Heart left ventricle (tissue), 16 donors: ENCODE measurements at regions not wholly inside any gene's neighbourhood (a gene's known extent, or its start where the extent isn't known, plus 50 kb on each side); places are given as distances from the start of the nearest gene placed in this dataset.

Experiments used
- ATAC-seq, 4 donors: fragments of 200-7000 bp; cut with Tn5 transposase; one replicate each; pipeline ENCODE4 v1.9.1; 2020 to 2022; ENCODE audit warnings: moderate library complexity in 4 of 4, mild to moderate bottlenecking in 3 of 4, moderate number of reproducible peaks in 1 of 4
- DNase-seq, 5 donors: peaks; one replicate each; pipeline ENCODE4 v3.0.0-alpha.2; 2020
- H3K27ac ChIP-seq, 12 donors: fragments of 200-600 bp; sonication (generic) in 4 of 12; one replicate each; pipeline versions ENCODE4 v1.5.0 to v1.8.0; 2016 to 2022; ENCODE audit warnings: mild to moderate bottlenecking in 2 of 12
- H3K27me3 ChIP-seq, 9 donors: fragments of 200-600 bp; sonication (generic) in 2 of 9; one replicate each; pipeline versions ENCODE4 v1.5.1 to v1.8.0; 2016 to 2022; ENCODE audit warnings: mild to moderate bottlenecking in 3 of 9
- H3K36me3 ChIP-seq, 9 donors: fragments of 200-600 bp; sonication (generic) in 2 of 9; one replicate each; pipeline versions ENCODE4 v1.5.0 to v1.8.0; 2018 to 2022; ENCODE audit warnings: mild to moderate bottlenecking in 2 of 9
- H3K4me1 ChIP-seq, 12 donors: fragments of 200-600 bp; sonication (generic) in 4 of 12; one replicate each; pipeline versions ENCODE4 v1.5.0 to v1.8.0; 2016 to 2022; ENCODE audit warnings: mild to moderate bottlenecking in 3 of 12
- H3K4me3 ChIP-seq, 12 donors: fragments of 200-600 bp; sonication (generic) in 4 of 12; one replicate each; pipeline versions ENCODE4 v1.5.0 to v1.8.0; 2017 to 2022; ENCODE audit warnings: mild to moderate bottlenecking in 9 of 12, moderate library complexity in 4 of 12
- H3K9me3 ChIP-seq, 12 donors: fragments of 200-600 bp; sonication (generic) in 4 of 12; one replicate each; pipeline versions ENCODE4 v1.5.0 to v1.8.0; 2016 to 2022; ENCODE audit warnings: mild to moderate bottlenecking in 1 of 12
- POLR2A ChIP-seq, 2 donors: fragments of 450-650 bp; IDR thresholded peaks; one replicate each; pipeline ENCODE4 v1.6.1; 2017; ENCODE audit warnings: antibody characterized with exemption in 2 of 2, mild to moderate bottlenecking in 2 of 2, moderate library complexity in 2 of 2
- WGBS, 4 donors: extraction: QIAGEN DNeasy Blood & Tissue Kit in 2 of 4; methylation state at CpG; one replicate each; pipeline versions ENCODE4 v1.1.5 to v1.1.7; 2013 to 2018; 5-methylcytosine and 5-hydroxymethylcytosine counted together
- intact Hi-C, 10 donors: fragments of 100-400 bp; cut with DNase I; formaldehyde crosslinking; loops; one replicate each; pipeline versions ENCODE4 v1.11.1 to v1.14.2; 2022
- TF ChIP-seq, protein P1 (sequence below), 12 donors: fragments of 200-600 bp; sonication (generic) in 4 of 12; IDR thresholded peaks; one replicate each; pipeline versions ENCODE4 v1.5.0 to v1.8.0; 2018 to 2022; ENCODE audit warnings: antibody characterized with exemption in 12 of 12, mild to moderate bottlenecking in 5 of 12
- donor health status: ischemic (EF 13 %, LVEDD 7.1; RV severe dilation, severe dysfunction).
- donor health status: healthy with polysubstance abuse.
- donor health status: DM: no; HTN: yes; CAD: no.
- donor health status: DM: no; HTN: no; CAD: no.
- donor health status: ischemic (EF 25% LVEDD 6.9; RV normal size, moderate dysfunction).
- donor health status: ischemic (EF 25% LVEDD 5.7; RV mildly dilated, moderate dysfunction).
- donor health status: healthy.
- donor health status: DM: yes; HTN: yes; CAD: no.
- donor health status: ischemic (EF 35%, LVEDD 5.7; RV mildly dilated, moderate dysfunction).
- donor health status: nonischemic (EF 11% LVEDD 7.7; RV severe dilation, severe dysfunction).
- donor health status: DM: yes; HTN: yes; CAD: no.
- donor health status: PGD.
- donor health status: ischemic (EF 29% LVEDD 5.4; RV normal size, mild dysfunction).
- donor health status: nonischemic (EF 23%, LVEDD 6.1; RV moderate dilation, normal function).

DNA sequence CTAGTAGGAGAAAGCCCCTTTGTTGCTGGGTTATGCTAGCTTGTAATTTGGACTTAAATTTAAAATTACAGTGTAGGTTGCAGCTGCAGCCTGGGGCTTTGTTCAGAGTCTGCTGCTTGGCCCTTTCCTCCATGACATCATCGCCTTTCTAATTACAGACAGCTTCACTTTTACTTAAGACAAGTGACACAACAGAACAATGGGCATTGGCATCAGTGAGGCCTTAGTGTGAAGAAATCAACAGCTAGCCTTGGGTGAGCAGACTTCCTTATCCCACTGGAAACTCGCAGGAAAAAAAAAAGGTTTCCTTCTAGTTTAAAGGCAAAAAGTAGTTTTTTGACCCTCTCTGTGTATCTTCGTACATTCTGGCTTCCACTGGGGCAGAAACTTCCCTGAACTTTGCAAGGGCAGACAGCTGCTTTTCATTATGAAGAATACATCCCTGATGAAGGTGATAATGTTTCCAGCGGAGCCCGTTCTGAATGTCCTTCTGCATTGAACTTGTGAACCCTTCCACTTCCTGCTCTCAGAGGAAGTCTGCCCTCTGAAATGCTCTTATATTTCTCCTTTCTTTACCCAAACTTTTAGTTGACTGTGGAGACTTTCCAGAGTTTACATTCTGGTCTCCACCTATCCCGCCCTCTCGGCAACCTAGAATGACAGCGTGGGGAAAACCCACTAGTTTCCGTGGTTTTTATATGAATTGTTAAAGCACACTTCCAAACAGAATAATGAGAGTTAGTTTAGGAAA lies 123.2 kb upstream of the FAM9C start:
- Histone ChIP-seq H3K27ac (peak overlapping the region; percentile 27 to 83 (median 72)), H3K4me1 (peaks cover 0 to 33% (median 13%) of the 10 kb centered on the region in 12 donors), H3K27me3 (no peaks in the 10 kb centered on the region), H3K9me3 (no peaks in the 10 kb centered on the region), H3K36me3 (no peaks in the 10 kb centered on the region), H3K4me3 (peak overlapping the region in 1 of 12 donors; percentile 9)
- TF ChIP-seq, protein P1, sequence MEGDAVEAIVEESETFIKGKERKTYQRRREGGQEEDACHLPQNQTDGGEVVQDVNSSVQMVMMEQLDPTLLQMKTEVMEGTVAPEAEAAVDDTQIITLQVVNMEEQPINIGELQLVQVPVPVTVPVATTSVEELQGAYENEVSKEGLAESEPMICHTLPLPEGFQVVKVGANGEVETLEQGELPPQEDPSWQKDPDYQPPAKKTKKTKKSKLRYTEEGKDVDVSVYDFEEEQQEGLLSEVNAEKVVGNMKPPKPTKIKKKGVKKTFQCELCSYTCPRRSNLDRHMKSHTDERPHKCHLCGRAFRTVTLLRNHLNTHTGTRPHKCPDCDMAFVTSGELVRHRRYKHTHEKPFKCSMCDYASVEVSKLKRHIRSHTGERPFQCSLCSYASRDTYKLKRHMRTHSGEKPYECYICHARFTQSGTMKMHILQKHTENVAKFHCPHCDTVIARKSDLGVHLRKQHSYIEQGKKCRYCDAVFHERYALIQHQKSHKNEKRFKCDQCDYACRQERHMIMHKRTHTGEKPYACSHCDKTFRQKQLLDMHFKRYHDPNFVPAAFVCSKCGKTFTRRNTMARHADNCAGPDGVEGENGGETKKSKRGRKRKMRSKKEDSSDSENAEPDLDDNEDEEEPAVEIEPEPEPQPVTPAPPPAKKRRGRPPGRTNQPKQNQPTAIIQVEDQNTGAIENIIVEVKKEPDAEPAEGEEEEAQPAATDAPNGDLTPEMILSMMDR (IDR thresholded peaks at IDR 0.05) = no peak
- no peak for TF ChIP-seq POLR2A (IDR thresholded peaks at IDR 0.05)
- peak in 2 of 5 donors; percentile 24 to 46 for DNase-seq
- peak; percentile 32 to 92 (median 84) for ATAC-seq
- WGBS, 4 donors = 43 to 58% (median 53%) methylated on average over 9 of the region's 9 CpGs
- intact Hi-C loops = loop anchor here in 5 of 10 donors (5.0 to 10.0 kb wide), 4 partner anchors 45 to 193 kb away; partner anchors contain the start of gene TMSB4X (in 3 of the 5)

DNA sequence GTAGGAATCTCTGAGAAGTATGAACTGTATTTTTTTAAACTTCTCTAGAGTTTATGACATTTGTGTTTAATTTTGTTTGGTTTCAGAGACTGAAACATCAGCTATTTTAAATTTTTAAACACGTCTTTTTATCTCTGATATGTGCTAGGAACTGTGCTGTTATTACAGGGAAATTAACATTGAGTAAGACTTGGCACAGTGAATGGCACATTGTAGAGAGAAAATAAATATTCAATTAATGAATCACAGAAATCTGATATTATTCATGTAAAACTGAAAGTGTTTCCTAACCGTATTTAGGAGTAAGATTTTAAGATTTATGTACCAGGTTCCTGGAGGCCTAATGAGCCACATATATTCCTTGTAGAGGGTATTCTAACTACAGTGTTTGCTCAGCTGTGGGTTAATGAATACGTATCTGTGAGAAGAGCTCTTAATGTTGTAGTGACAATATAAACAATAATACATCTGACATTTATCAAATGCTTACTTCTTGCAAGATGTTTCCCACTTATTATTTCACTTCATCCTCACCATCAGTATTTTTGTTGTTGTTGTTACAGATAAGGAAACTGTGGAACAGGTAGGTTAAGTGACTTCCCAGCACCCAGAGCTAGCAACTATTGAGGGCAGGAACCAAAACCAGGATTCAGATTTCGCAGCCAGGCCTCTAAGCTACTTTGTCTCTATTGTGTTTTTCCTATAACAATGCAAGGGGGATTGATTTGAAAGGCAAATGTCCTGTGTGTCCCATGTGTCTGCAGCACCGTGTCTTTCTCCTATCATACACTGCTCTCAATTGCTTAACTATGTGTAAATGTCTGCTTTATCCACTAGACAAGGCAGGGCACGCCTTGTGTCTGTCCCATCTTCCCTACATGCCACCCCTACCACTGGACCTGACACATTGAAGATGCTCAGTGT lies 121.1 kb upstream of the FAM9C start:
- intact Hi-C loops = loop anchor here in 5 of 10 donors (5.0 to 10.0 kb wide), 4 partner anchors 43 to 191 kb away; partner anchors contain the start of gene TMSB4X (in 3 of the 5)
- DNase-seq = no peak
- Histone ChIP-seq H3K9me3 (no peaks in the 10 kb centered on the region), H3K4me1 (peaks cover 0 to 43% (median 15%) of the 10 kb centered on the region in 12 donors), H3K4me3 (no peak overlapping the region), H3K27me3 (no peaks in the 10 kb centered on the region), H3K36me3 (no peaks in the 10 kb centered on the region), H3K27ac (peak overlapping the region in 8 of 12 donors; percentile 45 to 82 (median 71))
- no peak for TF ChIP-seq POLR2A (IDR thresholded peaks at IDR 0.05)
- TF ChIP-seq, protein P1 (IDR thresholded peaks at IDR 0.05) = no peak
- ATAC-seq = no peak
- WGBS, 4 donors = 51 to 65% (median 56%) methylated on average over 6 of the region's 6 CpGs

GRCh38 chrX:13164611-13165010 lies 120.2 kb upstream of the FAM9C start:
- H3K36me3 ChIP-seq = no peaks in the 10 kb centered on the region
- no peak overlapping the region for H3K4me3 ChIP-seq
- H3K4me1 ChIP-seq = peaks cover 0 to 51% (median 17%) of the 10 kb centered on the region in 12 donors
- intact Hi-C loops = loop anchor here in 7 of 10 donors (5.0 to 10.0 kb wide), 9 partner anchors 42 to 192 kb away; partner anchors contain the start of gene TMSB4X (in 6 of the 7)
- H3K27ac ChIP-seq = peak overlapping the region in 10 of 12 donors; percentile 22 to 82 (median 64)
- no peak for ATAC-seq
- no peaks in the 10 kb centered on the region for H3K27me3 ChIP-seq
- no peak for TF ChIP-seq POLR2A (IDR thresholded peaks at IDR 0.05)
- TF ChIP-seq, protein P1 (IDR thresholded peaks at IDR 0.05) = no peak
- 49 to 66% (median 57%) methylated on average over 7 of the region's 7 CpGs for WGBS, 4 donors
- DNase-seq = no peak
- no peaks in the 10 kb centered on the region for H3K9me3 ChIP-seq
